ENCODE measurements at regions not wholly inside any gene's neighbourhood (a gene's known extent, or its start where the extent isn't known, plus 50 kb on each side); places are given as distances from the start of the nearest gene placed in this dataset.

GRCh38 chr20:52379723-52380336 is 188.3 kb upstream of the ZFP64 start:
- DNase-seq = peak; percentile 34 to 66 (median 48)

GRCh38 chr20:52372169-52372568 is 180.6 kb upstream of the ZFP64 start:
- no peak for DNase-seq

- no peak for DNase-seq
These were observed 174.1 kb upstream of the ZFP64 start for GRCh38 chr20:52365688-52366087.

GRCh38 chr20:52364405-52364804 is 172.8 kb upstream of the ZFP64 start:
- DNase-seq = no peak

- no peak for DNase-seq
These were observed 170.1 kb upstream of the ZFP64 start for GRCh38 chr20:52361650-52362049.

GRCh38 chr20:52349806-52350205 is 158.2 kb upstream of the ZFP64 start:
- no peak for DNase-seq

- no peak for DNase-seq
These were observed 156.9 kb upstream of the ZFP64 start for GRCh38 chr20:52348434-52348833.

GRCh38 chr20:52346797-52347196 is 155.2 kb upstream of the ZFP64 start:
- no peak for DNase-seq

- no peak for DNase-seq
These were observed 151.3 kb upstream of the ZFP64 start for GRCh38 chr20:52342913-52343312.

- DNase-seq = no peak
These were observed 148.6 kb upstream of the ZFP64 start for GRCh38 chr20:52340036-52340634.

- no peak for DNase-seq
These were observed 141.2 kb upstream of the ZFP64 start for GRCh38 chr20:52332649-52333250.

- DNase-seq = peak in 1 of 4 experiments; percentile 1
These were observed 140.7 kb upstream of the ZFP64 start for GRCh38 chr20:52332230-52332629.

- no peak for DNase-seq
These were observed 140.1 kb upstream of the ZFP64 start for GRCh38 chr20:52331655-52332054.

- no peak for DNase-seq
These were observed 129.8 kb upstream of the ZFP64 start for GRCh38 chr20:52321396-52321795.

GRCh38 chr20:52318651-52319050 is 127.1 kb upstream of the ZFP64 start:
- DNase-seq = no peak

- DNase-seq = peak in 1 of 4 experiments; percentile 8
These were observed 121.9 kb upstream of the ZFP64 start for GRCh38 chr20:52313341-52313963.

- DNase-seq = peak; percentile 50 to 69 (median 58)
These were observed 120.7 kb upstream of the ZFP64 start for GRCh38 chr20:52312132-52312729.

GRCh38 chr20:52311209-52311794 is 119.7 kb upstream of the ZFP64 start:
- DNase-seq = no peak

GRCh38 chr20:52309181-52309580 is 117.6 kb upstream of the ZFP64 start:
- DNase-seq = no peak

GRCh38 chr20:52306477-52306876 is 114.9 kb upstream of the ZFP64 start:
- DNase-seq = no peak

- no peak for DNase-seq
These were observed 114.3 kb upstream of the ZFP64 start for GRCh38 chr20:52305858-52306257.

- DNase-seq = no peak
These were observed 113.6 kb upstream of the ZFP64 start for GRCh38 chr20:52305024-52305645.
